Panc1 (cell line): ENCODE measurements at regions not wholly inside any gene's neighbourhood (a gene's known extent, or its start where the extent isn't known, plus 50 kb on each side); places are given as distances from the start of the nearest gene placed in this dataset.

Experiments
- ATAC-seq: fragments of 200-7000 bp; cut with Tn5 transposase; 2 replicates; pipeline ENCODE4 v1.9.1; 2020; ENCODE audit warnings: mild to moderate bottlenecking, moderate library complexity
- BruUV-seq: library from RNA; stranded (reverse); fragments of 400-500 nt; replicated peaks from 2 replicates; lab custom pipeline; 2021; lab: Mats Ljungman, UMichigan
- CTCF ChIA-PET: fragments of 300-600 bp; sonication (Branson Sonifier 250); formaldehyde crosslinking; loops from one replicate; lab custom pipeline; 2022; ENCODE audit warnings: antibody characterized with exemption; lab: Charles Lee
- POLR2A ChIA-PET: fragments of 300-600 bp; sonication (Branson Sonifier 250); formaldehyde crosslinking; loops from one replicate; lab custom pipeline; 2022; ENCODE audit warnings: antibody characterized with exemption; lab: Charles Lee
- DNase-seq: peaks from one replicate; pipeline ENCODE4 v3.0.0-alpha.2; 2010; ENCODE audit warnings: low read depth, low spot score
- H3K27ac ChIP-seq: 2 replicates; pipeline ENCODE4 v1.5.1; 2011; ENCODE audit warnings: mild to moderate bottlenecking, low read length, inconsistent platforms
- H3K27me3 ChIP-seq: fragments of 200-500 bp; sonication (Bioruptor generic); 2 replicates; pipeline ENCODE4 v1.6.0; 2014; ENCODE audit warnings: low read length, inconsistent platforms; ENCODE audit not compliant: control insufficient read depth, insufficient read depth
- H3K36me3 ChIP-seq: fragments of 200-500 bp; sonication (Bioruptor generic); 2 replicates; pipeline ENCODE4 v1.5.1; 2014; ENCODE audit warnings: inconsistent platforms, mild to moderate bottlenecking, low read length, moderate library complexity; ENCODE audit not compliant: control insufficient read depth, insufficient read depth
- H3K4me1 ChIP-seq: 2 replicates; pipeline ENCODE4 v1.5.1; 2011; ENCODE audit warnings: inconsistent platforms, mild to moderate bottlenecking, low read length, moderate library complexity; ENCODE audit not compliant: control insufficient read depth, insufficient read depth
- H3K4me3 ChIP-seq, 2 experiments: 2 replicates each; pipeline ENCODE4 v1.5.1; 2011 to 2012; ENCODE audit warnings: low read depth in 2 of 2, low read length in 2 of 2, mild to moderate bottlenecking in 2 of 2, inconsistent platforms in 1 of 2, moderate library complexity in 1 of 2
- H3K9me3 ChIP-seq: fragments of 200-500 bp; sonication (Bioruptor generic); 2 replicates; pipeline ENCODE4 v1.5.1; 2014; ENCODE audit warnings: low read depth, mild to moderate bottlenecking, inconsistent platforms, low read length, moderate library complexity; ENCODE audit not compliant: control insufficient read depth, insufficient read depth
- POLR2AphosphoS5 ChIP-seq: IDR thresholded peaks from 2 replicates; pipeline ENCODE4 v1.6.1; 2012; ENCODE audit warnings: mild to moderate bottlenecking, low read depth, low read length, moderate library complexity
- SIN3A ChIP-seq: IDR thresholded peaks from 2 replicates; pipeline ENCODE4 v1.6.1; 2012; ENCODE audit warnings: low read depth, mild to moderate bottlenecking, low read length, moderate library complexity, borderline replicate concordance; ENCODE audit not compliant: insufficient read depth
- TCF7L2 ChIP-seq: IDR thresholded peaks from 2 replicates; pipeline ENCODE4 v1.6.1; 2011; ENCODE audit warnings: mild to moderate bottlenecking, low read depth, low read length, inconsistent platforms
- in situ Hi-C: cut with HindIII; loops from 2 replicates; pipeline ENCODE4 v1.10.0; 2016; ENCODE audit warnings: low sequenced_read_pairs, low pct_unique_long_range_greater_than_20kb
- intact Hi-C: fragments of 100-400 bp; cut with micrococcal nuclease; formaldehyde crosslinking; loops from one replicate; pipeline ENCODE4 v1.10.0; 2022; ENCODE audit not compliant: unreplicated experiment
- TF ChIP-seq, protein P1 (sequence below): fragments of 450-650 bp; IDR thresholded peaks from 2 replicates; pipeline ENCODE4 v1.5.1; 2017; ENCODE audit warnings: mild to moderate bottlenecking
- TF ChIP-seq, protein P2 (sequence below), 2 experiments: IDR thresholded peaks; 2 replicates each; pipeline ENCODE4 v1.6.1; 2011 to 2012; ENCODE audit warnings: low read depth in 2 of 2, control low read depth in 1 of 2, low read length in 1 of 2, mild to moderate bottlenecking in 1 of 2, moderate library complexity in 1 of 2; ENCODE audit not compliant: insufficient read depth in 1 of 2

DNA sequence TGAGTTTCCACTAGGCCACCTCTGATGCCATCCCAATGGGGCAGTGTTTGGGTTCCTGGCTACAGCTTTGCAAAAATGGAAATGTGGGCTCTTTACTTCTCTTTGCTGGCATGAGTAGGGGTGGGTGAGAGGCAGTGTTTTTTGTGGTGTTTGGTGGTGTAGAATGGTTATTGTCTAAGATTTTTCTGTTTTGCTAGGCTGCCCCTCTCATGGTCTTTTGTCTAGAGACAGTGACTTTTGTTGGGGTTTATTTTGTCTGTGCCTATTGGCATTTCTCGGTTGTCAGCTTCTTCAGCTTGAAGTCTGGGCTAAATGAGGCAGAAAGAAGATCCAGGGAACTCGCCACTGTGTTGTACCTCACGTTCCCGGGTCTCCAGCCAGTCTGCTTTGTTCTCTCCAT lies 112.1 kb downstream of the CENPF start:
- no peaks in the 10 kb centered on the region for H3K36me3 ChIP-seq
- H3K4me3 ChIP-seq: no peak overlapping the region
- no peaks in the 10 kb centered on the region for H3K4me1 ChIP-seq
- no TSS peak for BruUV-seq
- POLR2A ChIA-PET: no interaction called here
- H3K27me3 ChIP-seq: no peaks in the 10 kb centered on the region; the same call in 1 of the 2 replicates
- H3K27ac ChIP-seq: no peak overlapping the region
- ATAC-seq (no peak), DNase-seq (no peak)
- H3K9me3 ChIP-seq: no peaks in the 10 kb centered on the region
- in situ Hi-C loops: no loop called here
- intact Hi-C loops: no loop called here
- TF ChIP-seq TCF7L2 (no peak), POLR2AphosphoS5 (no peak), SIN3A (no peak)
- TF ChIP-seq, protein P1, sequence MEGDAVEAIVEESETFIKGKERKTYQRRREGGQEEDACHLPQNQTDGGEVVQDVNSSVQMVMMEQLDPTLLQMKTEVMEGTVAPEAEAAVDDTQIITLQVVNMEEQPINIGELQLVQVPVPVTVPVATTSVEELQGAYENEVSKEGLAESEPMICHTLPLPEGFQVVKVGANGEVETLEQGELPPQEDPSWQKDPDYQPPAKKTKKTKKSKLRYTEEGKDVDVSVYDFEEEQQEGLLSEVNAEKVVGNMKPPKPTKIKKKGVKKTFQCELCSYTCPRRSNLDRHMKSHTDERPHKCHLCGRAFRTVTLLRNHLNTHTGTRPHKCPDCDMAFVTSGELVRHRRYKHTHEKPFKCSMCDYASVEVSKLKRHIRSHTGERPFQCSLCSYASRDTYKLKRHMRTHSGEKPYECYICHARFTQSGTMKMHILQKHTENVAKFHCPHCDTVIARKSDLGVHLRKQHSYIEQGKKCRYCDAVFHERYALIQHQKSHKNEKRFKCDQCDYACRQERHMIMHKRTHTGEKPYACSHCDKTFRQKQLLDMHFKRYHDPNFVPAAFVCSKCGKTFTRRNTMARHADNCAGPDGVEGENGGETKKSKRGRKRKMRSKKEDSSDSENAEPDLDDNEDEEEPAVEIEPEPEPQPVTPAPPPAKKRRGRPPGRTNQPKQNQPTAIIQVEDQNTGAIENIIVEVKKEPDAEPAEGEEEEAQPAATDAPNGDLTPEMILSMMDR: no peak
- TF ChIP-seq, protein P2, sequence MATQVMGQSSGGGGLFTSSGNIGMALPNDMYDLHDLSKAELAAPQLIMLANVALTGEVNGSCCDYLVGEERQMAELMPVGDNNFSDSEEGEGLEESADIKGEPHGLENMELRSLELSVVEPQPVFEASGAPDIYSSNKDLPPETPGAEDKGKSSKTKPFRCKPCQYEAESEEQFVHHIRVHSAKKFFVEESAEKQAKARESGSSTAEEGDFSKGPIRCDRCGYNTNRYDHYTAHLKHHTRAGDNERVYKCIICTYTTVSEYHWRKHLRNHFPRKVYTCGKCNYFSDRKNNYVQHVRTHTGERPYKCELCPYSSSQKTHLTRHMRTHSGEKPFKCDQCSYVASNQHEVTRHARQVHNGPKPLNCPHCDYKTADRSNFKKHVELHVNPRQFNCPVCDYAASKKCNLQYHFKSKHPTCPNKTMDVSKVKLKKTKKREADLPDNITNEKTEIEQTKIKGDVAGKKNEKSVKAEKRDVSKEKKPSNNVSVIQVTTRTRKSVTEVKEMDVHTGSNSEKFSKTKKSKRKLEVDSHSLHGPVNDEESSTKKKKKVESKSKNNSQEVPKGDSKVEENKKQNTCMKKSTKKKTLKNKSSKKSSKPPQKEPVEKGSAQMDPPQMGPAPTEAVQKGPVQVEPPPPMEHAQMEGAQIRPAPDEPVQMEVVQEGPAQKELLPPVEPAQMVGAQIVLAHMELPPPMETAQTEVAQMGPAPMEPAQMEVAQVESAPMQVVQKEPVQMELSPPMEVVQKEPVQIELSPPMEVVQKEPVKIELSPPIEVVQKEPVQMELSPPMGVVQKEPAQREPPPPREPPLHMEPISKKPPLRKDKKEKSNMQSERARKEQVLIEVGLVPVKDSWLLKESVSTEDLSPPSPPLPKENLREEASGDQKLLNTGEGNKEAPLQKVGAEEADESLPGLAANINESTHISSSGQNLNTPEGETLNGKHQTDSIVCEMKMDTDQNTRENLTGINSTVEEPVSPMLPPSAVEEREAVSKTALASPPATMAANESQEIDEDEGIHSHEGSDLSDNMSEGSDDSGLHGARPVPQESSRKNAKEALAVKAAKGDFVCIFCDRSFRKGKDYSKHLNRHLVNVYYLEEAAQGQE (IDR thresholded peaks at IDR 0.05; ENCODE audit: insufficient read depth in 1 of 2, low read depth in 2 of 2, low read length in 1 of 2): no peak
- CTCF ChIA-PET: no interaction called here

DNA sequence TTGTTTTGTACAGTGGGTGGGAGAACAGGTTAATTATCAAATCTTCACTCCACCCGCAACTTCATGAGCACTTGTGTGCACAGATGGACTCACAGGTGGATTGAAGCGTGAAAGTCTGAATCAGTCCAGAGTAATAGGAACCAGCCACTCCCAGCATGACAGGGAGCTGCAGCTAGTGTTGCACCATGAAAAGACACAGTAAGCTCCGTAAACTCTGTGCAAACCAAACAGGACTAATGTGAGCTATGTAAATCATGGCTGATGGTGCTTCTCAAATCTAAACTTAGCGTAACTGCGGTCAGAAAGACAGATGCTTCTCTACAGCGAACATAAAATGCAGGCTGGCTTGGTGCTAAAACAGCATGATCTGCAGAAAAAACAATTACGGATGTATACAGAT lies 114.4 kb downstream of the CENPF start:
- POLR2A ChIA-PET: no interaction called here
- CTCF ChIA-PET: no interaction called here
- no peaks in the 10 kb centered on the region for H3K36me3 ChIP-seq
- H3K9me3 ChIP-seq: no peaks in the 10 kb centered on the region
- in situ Hi-C loops (no loop called here), intact Hi-C loops (no loop called here)
- DNase-seq (no peak), ATAC-seq (no peak)
- no peak overlapping the region for H3K4me3 ChIP-seq
- no peaks in the 10 kb centered on the region; the same call in 1 of the 2 replicates for H3K27me3 ChIP-seq
- H3K27ac ChIP-seq: no peak overlapping the region
- H3K4me1 ChIP-seq: no peaks in the 10 kb centered on the region
- TF ChIP-seq, protein P1: no peak
- BruUV-seq: no TSS peak

DNA sequence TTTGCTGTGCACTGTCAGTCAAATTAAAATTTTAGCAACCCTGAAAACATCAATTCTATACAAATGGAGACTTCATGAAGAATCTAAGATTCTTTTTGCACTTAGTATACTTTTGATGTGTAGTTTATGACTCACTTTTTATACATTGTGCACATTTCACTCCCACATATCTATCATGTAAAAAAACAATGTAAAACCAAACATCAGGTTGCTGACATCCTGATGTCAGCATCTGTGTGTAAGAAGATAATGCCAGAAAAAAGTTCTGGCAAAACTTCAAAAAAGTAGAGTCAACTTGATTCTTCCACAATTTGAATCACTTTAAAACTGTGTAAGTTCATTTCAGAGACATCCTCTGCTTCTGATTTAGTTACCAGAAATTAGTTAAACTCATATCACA lies 115.7 kb downstream of the CENPF start:
- TF ChIP-seq SIN3A (no peak), TCF7L2 (no peak), POLR2AphosphoS5 (no peak)
- TF ChIP-seq, protein P2 (IDR thresholded peaks at IDR 0.05; ENCODE audit: insufficient read depth in 1 of 2, low read depth in 2 of 2, low read length in 1 of 2): no peak
- TF ChIP-seq, protein P1: no peak
- intact Hi-C loops (no loop called here), in situ Hi-C loops (no loop called here)
- BruUV-seq: no TSS peak
- DNase-seq (no peak), ATAC-seq (no peak)
- Histone ChIP-seq H3K36me3 (no peaks in the 10 kb centered on the region), H3K27me3 (no peaks in the 10 kb centered on the region; the same call in 1 of the 2 replicates), H3K27ac (no peak overlapping the region), H3K4me1 (no peaks in the 10 kb centered on the region), H3K4me3 (no peak overlapping the region), H3K9me3 (no peaks in the 10 kb centered on the region)
- POLR2A ChIA-PET: no interaction called here
- CTCF ChIA-PET: no interaction called here
